Upper lobe of right lung (tissue), 1 donor: ENCODE measurements at regions not wholly inside any gene's neighbourhood (a gene's known extent, or its start where the extent isn't known, plus 50 kb on each side); places are given as distances from the start of the nearest gene placed in this dataset.
"Not testable (repeated sequence)": the region's sequence is repeated elsewhere in the genome, so short reads cannot be mapped to it uniquely, and the experiment has no call there.

ENCODE experiments used
- ATAC-seq: fragments of 200-7000 bp; cut with Tn5 transposase; one replicate; pipeline ENCODE4 v1.9.1; 2020; ENCODE audit warnings: mild to moderate bottlenecking, moderate library complexity
- DNase-seq: peaks from one replicate; pipeline ENCODE4 v3.0.0-alpha.2; 2020
- H3K27ac ChIP-seq: fragments of 200-600 bp; one replicate; pipeline ENCODE4 v1.8.0; 2022
- H3K27me3 ChIP-seq: fragments of 200-600 bp; one replicate; pipeline ENCODE4 v1.8.0; 2022; ENCODE audit warnings: mild to moderate bottlenecking
- H3K36me3 ChIP-seq: fragments of 200-600 bp; one replicate; pipeline ENCODE4 v1.8.0; 2022
- H3K4me1 ChIP-seq: fragments of 200-600 bp; one replicate; pipeline ENCODE4 v1.8.0; 2022
- H3K4me3 ChIP-seq: fragments of 200-600 bp; one replicate; pipeline ENCODE4 v1.8.0; 2022; ENCODE audit warnings: mild to moderate bottlenecking
- H3K9me3 ChIP-seq: fragments of 200-600 bp; one replicate; pipeline ENCODE4 v1.8.0; 2022
- CTCF ChIP-seq: fragments of 200-600 bp; IDR thresholded peaks from one replicate; pipeline ENCODE4 v1.8.0; 2022; ENCODE audit warnings: antibody characterized with exemption
- intact Hi-C: fragments of 100-400 bp; cut with DNase I; formaldehyde crosslinking; loops from one replicate; pipeline ENCODE4 v1.11.0; 2022
- donor health status: DM: no; HTN: yes; CAD: no; lungs with severe emphysema.

GRCh38 chr7:123271231-123271630 is 71.5 kb upstream of the SLC13A1 start:
- intact Hi-C loops = no loop called here
- Histone ChIP-seq H3K36me3 (no peaks in the 10 kb centered on the region), H3K27ac (no peak overlapping the region), H3K4me1 (no peaks in the 10 kb centered on the region), H3K27me3 (no peaks in the 10 kb centered on the region), H3K4me3 (no peak overlapping the region), H3K9me3 (no peaks in the 10 kb centered on the region)
- TF ChIP-seq CTCF = no peak
- no peak for ATAC-seq
- no peak for DNase-seq

- Histone ChIP-seq H3K27me3 (no peaks in the 10 kb centered on the region), H3K9me3 (no peaks in the 10 kb centered on the region), H3K27ac (no peak overlapping the region), H3K4me1 (no peaks in the 10 kb centered on the region), H3K4me3 (no peak overlapping the region), H3K36me3 (no peaks in the 10 kb centered on the region)
- ATAC-seq = no peak
- DNase-seq = no peak
- no peak for TF ChIP-seq CTCF
- intact Hi-C loops = no loop called here
Observed at GRCh38 chr7:123270570-123270969, 70.8 kb upstream of the SLC13A1 start.

GRCh38 chr7:123265853-123266252 is 66.1 kb upstream of the SLC13A1 start:
- no peak for DNase-seq
- Histone ChIP-seq H3K27me3 (no peaks in the 10 kb centered on the region), H3K4me3 (no peak overlapping the region), H3K27ac (no peak overlapping the region), H3K9me3 (no peaks in the 10 kb centered on the region), H3K4me1 (no peaks in the 10 kb centered on the region), H3K36me3 (no peaks in the 10 kb centered on the region)
- intact Hi-C loops = no loop called here
- TF ChIP-seq CTCF = no peak
- no peak for ATAC-seq

- intact Hi-C loops, H3K9me3 ChIP-seq, H3K27me3 ChIP-seq, H3K4me1 ChIP-seq, DNase-seq, H3K27ac ChIP-seq, ATAC-seq, H3K4me3 ChIP-seq, H3K36me3 ChIP-seq: not testable (repeated sequence)
Observed at GRCh38 chr7:123264820-123265219, 65.1 kb upstream of the SLC13A1 start.

DNA sequence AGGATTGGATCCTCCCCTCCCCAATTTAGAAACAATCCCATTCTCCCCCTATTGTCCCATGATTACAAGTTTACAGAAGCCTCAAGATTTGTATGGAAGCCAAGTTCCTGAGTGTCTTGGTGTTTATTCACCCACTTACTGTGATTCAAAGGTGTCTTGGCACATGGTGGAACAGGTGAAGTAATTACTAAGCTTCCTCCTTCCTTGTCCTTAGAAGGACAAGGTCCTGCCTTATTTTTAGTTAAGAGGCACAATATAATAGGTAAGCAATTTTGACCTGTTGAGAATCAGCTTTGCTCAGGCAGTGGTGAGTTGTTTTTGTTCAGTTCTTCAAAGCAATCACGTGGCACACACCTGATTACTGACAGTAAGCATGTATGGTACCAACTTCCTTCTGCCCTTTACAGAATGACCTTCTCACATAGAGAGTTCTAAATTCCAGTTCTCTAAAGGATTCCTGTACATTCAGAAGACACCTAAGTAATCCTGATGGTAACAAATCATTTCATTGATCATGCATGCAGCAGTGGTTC is 60.7 kb upstream of the SLC13A1 start:
- H3K4me1 ChIP-seq = no peaks in the 10 kb centered on the region
- no peak overlapping the region for H3K27ac ChIP-seq
- H3K9me3 ChIP-seq = no peaks in the 10 kb centered on the region
- no peak for TF ChIP-seq CTCF
- H3K36me3 ChIP-seq = no peaks in the 10 kb centered on the region
- ATAC-seq (peak; percentile 53), DNase-seq (no peak)
- intact Hi-C loops = no loop called here
- H3K4me3 ChIP-seq = no peak overlapping the region
- H3K27me3 ChIP-seq = no peaks in the 10 kb centered on the region

- H3K27ac ChIP-seq = no peak overlapping the region
- intact Hi-C loops = no loop called here
- no peaks in the 10 kb centered on the region for H3K36me3 ChIP-seq
- no peaks in the 10 kb centered on the region for H3K4me1 ChIP-seq
- no peak for ATAC-seq
- no peak for DNase-seq
- H3K27me3 ChIP-seq = no peaks in the 10 kb centered on the region
- TF ChIP-seq CTCF = no peak
- H3K4me3 ChIP-seq = no peak overlapping the region
- no peaks in the 10 kb centered on the region for H3K9me3 ChIP-seq
Observed at GRCh38 chr7:123259759-123260158, 60.0 kb upstream of the SLC13A1 start.
